Hepatocyte (in vitro differentiated cells): ENCODE measurements at regions not wholly inside any gene's neighbourhood (a gene's known extent, or its start where the extent isn't known, plus 50 kb on each side); places are given as distances from the start of the nearest gene placed in this dataset.

Source experiments
- CTCF ChIP-seq: fragments of 200-600 bp; sonication (generic); IDR thresholded peaks from 2 replicates; pipeline ENCODE4 v1.5.1; 2016; ENCODE audit warnings: antibody characterized with exemption, mild to moderate bottlenecking; ENCODE audit not compliant: poor library complexity
- EZH2 ChIP-seq: fragments of 200-600 bp; sonication (generic); IDR thresholded peaks from 2 replicates; pipeline ENCODE4 v1.6.1; 2016; ENCODE audit warnings: antibody characterized with exemption, mild to moderate bottlenecking, borderline replicate concordance

DNA sequence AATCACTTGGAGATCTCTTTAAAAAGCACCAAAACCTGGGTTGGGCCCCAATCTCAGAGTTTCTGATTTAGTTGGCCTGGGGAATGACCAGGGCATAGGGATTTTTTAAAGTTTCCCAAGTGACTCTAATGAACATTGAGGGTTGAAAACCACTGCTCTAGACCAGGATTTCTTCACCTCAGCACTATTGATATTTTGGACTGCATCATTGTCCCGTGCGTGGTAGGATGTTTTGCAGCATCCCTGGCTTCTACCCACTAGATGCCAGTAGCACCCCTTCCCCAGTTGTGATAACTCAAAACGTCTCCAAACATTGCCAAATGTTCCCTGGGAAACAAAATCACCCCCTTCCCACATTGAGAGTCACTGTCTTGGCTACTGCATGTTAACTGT lies 61.8 kb downstream of the ATXN3L start:
- no peak for TF ChIP-seq CTCF
- TF ChIP-seq EZH2 = no peak
